Hepatocyte (in vitro differentiated cells): ENCODE measurements at regions not wholly inside any gene's neighbourhood (a gene's known extent, or its start where the extent isn't known, plus 50 kb on each side); places are given as distances from the start of the nearest gene placed in this dataset.

Source experiments
- DNase-seq: peaks from one replicate; pipeline ENCODE4 v3.0.0-alpha.2; 2016; ENCODE audit warnings: low spot score
- H2AFZ ChIP-seq: fragments of 200-600 bp; sonication (generic); 2 replicates; pipeline ENCODE4 v1.6.0; 2016; ENCODE audit warnings: antibody characterized with exemption, mild to moderate bottlenecking
- H3K27ac ChIP-seq: fragments of 200-600 bp; sonication (generic); 2 replicates; pipeline ENCODE4 v1.5.1; 2016; ENCODE audit warnings: mild to moderate bottlenecking
- H3K27me3 ChIP-seq: fragments of 200-600 bp; sonication (generic); 2 replicates; pipeline ENCODE4 v1.6.1; 2016
- H3K36me3 ChIP-seq: fragments of 200-600 bp; sonication (generic); replicated peaks from 2 replicates; pipeline ENCODE4 v1.5.1; 2016; ENCODE audit warnings: low read depth; ENCODE audit not compliant: insufficient read depth
- H3K4me1 ChIP-seq: fragments of 200-600 bp; sonication (generic); 2 replicates; pipeline ENCODE4 v1.5.1; 2016; ENCODE audit warnings: mild to moderate bottlenecking, moderate library complexity; ENCODE audit not compliant: insufficient read depth
- H3K4me2 ChIP-seq: fragments of 200-600 bp; sonication (generic); 2 replicates; pipeline ENCODE4 v1.6.0; 2016
- H3K4me3 ChIP-seq: fragments of 200-600 bp; sonication (generic); 2 replicates; pipeline ENCODE4 v1.5.1; 2016; ENCODE audit warnings: mild to moderate bottlenecking
- H3K79me2 ChIP-seq: fragments of 200-600 bp; sonication (generic); 2 replicates; pipeline ENCODE4 v1.6.0; 2017; ENCODE audit warnings: mild to moderate bottlenecking
- H3K9me2 ChIP-seq: fragments of 200-600 bp; sonication (generic); replicated peaks from 2 replicates; pipeline ENCODE4 v1.6.0; 2017; ENCODE audit warnings: mild to moderate bottlenecking; ENCODE audit not compliant: insufficient read depth
- H3K9me3 ChIP-seq: fragments of 200-600 bp; sonication (generic); 2 replicates; pipeline ENCODE4 v1.5.1; 2016; ENCODE audit warnings: low read depth, mild to moderate bottlenecking
- H4K20me1 ChIP-seq: fragments of 200-600 bp; sonication (generic); 2 replicates; pipeline ENCODE4 v1.6.0; 2016; ENCODE audit warnings: mild to moderate bottlenecking; ENCODE audit not compliant: insufficient read depth, poor library complexity, severe bottlenecking
- CTCF ChIP-seq: fragments of 200-600 bp; sonication (generic); IDR thresholded peaks from 2 replicates; pipeline ENCODE4 v1.5.1; 2016; ENCODE audit warnings: antibody characterized with exemption, mild to moderate bottlenecking; ENCODE audit not compliant: poor library complexity
- EZH2 ChIP-seq: fragments of 200-600 bp; sonication (generic); IDR thresholded peaks from 2 replicates; pipeline ENCODE4 v1.6.1; 2016; ENCODE audit warnings: antibody characterized with exemption, mild to moderate bottlenecking, borderline replicate concordance
- EZH2phosphoT487 ChIP-seq: fragments of 200-600 bp; sonication (generic); IDR thresholded peaks from one replicate; pipeline ENCODE4 v1.6.1; 2018; ENCODE audit warnings: antibody characterized with exemption, mild to moderate bottlenecking, low read depth, moderate library complexity; ENCODE audit not compliant: unreplicated experiment, severe bottlenecking
- whole genome bisulfite sequencing: methylation state at CpG from one replicate; pipeline ENCODE4 v1.1.6; 2016; ENCODE audit warnings: low lambda C conversion rate; ENCODE audit errors: missing lambda C conversion rate; 5-methylcytosine and 5-hydroxymethylcytosine counted together

GRCh38 chr1:234844479-234845031 is 234.6 kb upstream of the IRF2BP2 start:
- Histone ChIP-seq H3K9me2 (no peaks in the 10 kb centered on the region), H3K4me3 (no peak overlapping the region), H3K4me1 (no peaks in the 10 kb centered on the region), H3K27me3 (no peaks in the 10 kb centered on the region), H3K4me2 (no peak overlapping the region), H3K27ac (no peak overlapping the region), H2AFZ (no peak overlapping the region), H3K36me3 (no peaks in the 10 kb centered on the region), H4K20me1 (no peaks in the 10 kb centered on the region), H3K79me2 (no peaks in the 10 kb centered on the region), H3K9me3 (no peaks in the 10 kb centered on the region)
- no peak for TF ChIP-seq EZH2phosphoT487
- no peak for TF ChIP-seq CTCF
- TF ChIP-seq EZH2 = no peak
- no peak for DNase-seq
- 89% methylated on average over 7 of the region's 7 CpGs for WGBS

GRCh38 chr1:234843946-234844345 is 234.0 kb upstream of the IRF2BP2 start:
- DNase-seq = no peak
- TF ChIP-seq EZH2 (no peak), EZH2phosphoT487 (no peak), CTCF (no peak)

GRCh38 chr1:234842726-234843641 is 233.0 kb upstream of the IRF2BP2 start:
- H3K9me3 ChIP-seq = no peaks in the 10 kb centered on the region
- no peak for DNase-seq
- 81% methylated on average over 12 of the region's 12 CpGs for WGBS
- TF ChIP-seq EZH2 (no peak), EZH2phosphoT487 (no peak), CTCF (no peak)
- no peaks in the 10 kb centered on the region for H4K20me1 ChIP-seq
- no peaks in the 10 kb centered on the region for H3K36me3 ChIP-seq
- H3K4me3 ChIP-seq = no peak overlapping the region
- no peaks in the 10 kb centered on the region for H3K4me1 ChIP-seq
- H3K4me2 ChIP-seq = no peak overlapping the region
- no peaks in the 10 kb centered on the region for H3K27me3 ChIP-seq
- no peak overlapping the region for H2AFZ ChIP-seq
- no peaks in the 10 kb centered on the region for H3K9me2 ChIP-seq
- H3K27ac ChIP-seq = no peak overlapping the region
- H3K79me2 ChIP-seq = no peaks in the 10 kb centered on the region

More at GRCh38 chr1:234843946-234844345, 234.0 kb upstream of the IRF2BP2 start:
- Histone ChIP-seq H3K4me2 (no peak overlapping the region), H3K9me2 (no peaks in the 10 kb centered on the region), H3K27ac (no peak overlapping the region), H4K20me1 (no peaks in the 10 kb centered on the region), H2AFZ (no peak overlapping the region), H3K9me3 (no peaks in the 10 kb centered on the region), H3K36me3 (no peaks in the 10 kb centered on the region), H3K27me3 (no peaks in the 10 kb centered on the region), H3K4me3 (no peak overlapping the region), H3K79me2 (no peaks in the 10 kb centered on the region), H3K4me1 (no peaks in the 10 kb centered on the region)
- WGBS = 84% methylated on average over 3 of the region's 3 CpGs
